HUDEP-2 (cell line): ENCODE measurements at regions not wholly inside any gene's neighbourhood (a gene's known extent, or its start where the extent isn't known, plus 50 kb on each side); places are given as distances from the start of the nearest gene placed in this dataset.
"Not testable (repeated sequence)": the region's sequence is repeated elsewhere in the genome, so short reads cannot be mapped to it uniquely, and the experiment has no call there.

Source experiments
- DNase-seq, 76 experiments: peaks; one replicate each; lab custom pipeline; 2025; ENCODE audit not compliant: unreplicated experiment in 76 of 76; lab: John Stamatoyannopoulos, UW

DNA sequence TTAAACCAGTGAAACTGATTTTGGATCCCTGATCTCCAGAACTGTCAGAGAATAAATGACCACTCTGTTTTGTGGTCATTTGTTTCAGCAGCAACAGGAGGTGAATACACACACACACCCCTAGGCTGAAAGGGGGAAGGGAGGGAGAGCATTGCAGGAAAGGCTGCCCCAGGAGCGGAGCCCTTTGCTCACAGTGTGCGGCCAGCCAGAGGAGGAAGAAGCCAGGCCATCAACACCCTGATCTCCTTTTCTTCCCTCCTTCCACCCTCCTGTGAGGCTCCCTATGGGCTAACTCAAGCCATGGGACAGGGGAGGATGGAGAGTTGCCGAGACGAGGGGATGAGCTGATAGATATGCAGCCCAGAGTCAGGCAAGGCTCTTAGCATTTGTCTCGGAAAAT lies 211.9 kb downstream of the TBX5 start:
- no peak for DNase-seq

DNA sequence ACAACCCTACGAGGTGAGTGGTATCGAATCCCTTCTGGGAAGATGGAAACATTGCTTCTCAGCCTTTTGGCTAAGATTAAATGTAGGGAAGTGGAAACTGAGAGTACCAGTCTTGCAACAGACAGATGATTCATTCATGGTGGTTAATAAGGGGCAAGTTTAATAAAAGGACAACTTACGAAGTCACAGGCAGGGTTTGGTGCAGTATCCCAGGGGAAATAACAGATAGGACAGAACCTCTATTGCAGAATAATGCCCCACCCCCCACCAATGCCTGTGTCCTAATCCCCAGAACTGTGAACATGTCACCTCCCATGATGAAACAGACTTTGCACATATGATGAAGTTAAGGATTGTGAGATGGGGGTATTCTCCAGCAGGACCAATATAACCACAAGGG lies 212.5 kb downstream of the TBX5 start:
- no peak for DNase-seq

DNA sequence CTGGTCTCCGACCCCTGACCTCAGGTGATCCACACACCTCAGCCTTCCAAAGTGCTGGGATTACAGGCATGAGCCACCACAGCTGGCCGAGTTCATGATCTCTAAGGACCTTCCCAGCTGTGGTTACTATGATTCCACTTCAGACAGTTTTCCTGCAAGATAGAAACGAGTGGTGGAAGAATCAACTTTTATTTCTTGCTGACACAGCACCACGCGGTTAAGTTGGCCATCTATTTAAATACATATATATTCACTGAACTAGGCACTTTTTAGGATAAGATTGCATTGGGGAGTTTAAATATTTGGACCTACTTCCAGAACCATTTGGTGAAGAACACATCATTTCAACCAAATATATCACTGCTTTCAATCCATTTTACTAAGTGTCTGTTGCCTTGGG lies 213.4 kb downstream of the TBX5 start:
- no peak for DNase-seq

GRCh38 chr12:114192013-114192412 lies 213.9 kb downstream of the TBX5 start:
- no peak for DNase-seq

DNA sequence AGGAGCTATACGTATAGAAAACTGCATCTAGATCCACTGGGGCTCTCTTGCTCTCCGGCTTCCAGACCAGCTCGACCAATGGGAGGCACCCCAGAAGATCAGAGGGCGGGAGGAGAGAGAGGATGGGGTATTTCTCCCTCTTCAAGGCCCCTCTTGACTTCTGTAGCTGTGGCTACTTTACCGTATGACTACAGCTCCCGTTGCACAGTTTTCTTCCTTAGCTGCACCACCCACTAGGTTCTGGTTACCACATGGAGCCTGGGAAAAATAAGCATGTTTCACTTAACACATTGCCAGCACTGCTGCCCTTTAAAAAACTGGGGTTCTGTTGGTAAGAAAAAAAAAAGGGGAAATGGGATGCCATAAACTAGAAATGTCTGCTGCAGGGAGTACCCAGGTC lies 214.4 kb downstream of the TBX5 start:
- no peak for DNase-seq

DNA sequence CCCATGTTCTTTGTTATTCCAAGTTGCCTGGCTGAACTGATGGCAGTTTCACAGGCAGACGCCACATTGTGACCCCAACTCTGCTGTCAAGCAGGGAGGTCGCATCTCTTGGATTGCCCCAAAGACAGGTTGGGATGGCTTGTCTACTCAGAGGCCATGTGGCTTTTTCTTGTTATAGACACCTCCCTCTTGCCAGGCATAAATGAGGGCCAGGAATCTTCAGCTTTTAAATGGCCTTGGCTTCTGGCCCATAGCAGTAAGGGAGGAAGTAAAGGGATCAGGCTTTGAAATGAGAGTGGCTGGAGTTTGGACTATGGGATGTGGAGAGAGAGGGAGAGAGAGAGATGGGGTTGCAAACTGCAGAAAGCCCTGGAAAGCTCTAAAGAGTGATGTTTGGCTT lies 215.0 kb downstream of the TBX5 start:
- DNase-seq, result no peak

DNA sequence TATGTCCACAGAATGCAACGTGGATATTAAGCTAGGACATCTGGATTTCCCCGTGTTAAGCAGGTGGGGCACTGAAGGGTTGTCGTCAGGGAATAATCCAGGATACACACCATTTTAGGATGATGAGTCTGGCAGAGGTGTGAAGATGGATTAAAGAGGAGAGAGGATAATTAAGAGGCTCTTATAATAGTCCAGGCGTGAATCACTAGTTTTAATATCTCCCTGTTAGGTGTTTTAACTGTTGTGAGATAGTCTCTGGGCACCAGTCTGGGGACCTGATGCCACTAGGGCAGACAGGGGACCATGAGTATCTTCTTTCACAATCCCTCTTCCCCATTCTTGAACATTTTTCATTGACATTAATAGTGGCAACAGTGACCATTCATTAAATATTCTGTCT lies 216.7 kb downstream of the TBX5 start:
- no peak for DNase-seq

GRCh38 chr12:114186241-114187002 lies 219.5 kb downstream of the TBX5 start:
- no peak for DNase-seq

DNA sequence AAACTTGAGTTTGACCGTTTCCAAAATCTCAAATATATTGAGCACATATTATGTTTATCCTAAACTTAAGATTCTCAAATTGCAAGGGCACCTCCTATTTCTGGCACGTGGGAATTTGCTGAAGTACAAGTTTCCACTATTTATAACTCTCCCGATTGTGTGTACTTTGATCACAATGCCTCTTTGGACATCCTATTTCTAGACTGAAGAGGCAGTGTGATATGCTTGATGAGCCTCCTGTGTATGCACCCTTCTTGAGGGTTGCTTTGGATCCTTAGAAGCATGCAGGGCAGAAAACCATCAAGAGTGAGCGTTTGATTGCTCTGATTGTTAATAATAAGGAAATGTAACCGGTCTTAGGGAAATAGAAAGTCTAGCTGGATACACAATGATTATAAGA lies 218.9 kb upstream of the RBM19 start:
- DNase-seq, result no peak

DNA sequence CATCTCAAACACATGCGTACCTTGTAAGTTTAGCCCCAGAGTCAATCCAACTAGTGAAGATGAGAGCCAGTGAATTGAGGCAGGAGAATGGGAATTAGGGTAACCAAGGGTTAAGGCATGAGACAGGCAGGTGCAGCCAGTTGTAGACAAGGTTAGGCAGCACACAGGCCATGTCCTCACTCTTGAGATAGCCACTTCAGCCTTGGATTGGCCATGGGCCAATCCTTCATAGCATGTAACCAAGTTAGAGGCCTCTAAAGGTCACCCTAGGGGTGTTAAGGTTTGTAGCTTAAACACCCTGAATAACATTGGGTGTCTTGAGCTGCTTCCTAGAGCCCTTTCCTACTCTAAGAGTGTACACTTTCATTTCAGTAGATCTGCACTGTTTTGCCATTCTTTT lies 208.2 kb upstream of the RBM19 start:
- no peak for DNase-seq

DNA sequence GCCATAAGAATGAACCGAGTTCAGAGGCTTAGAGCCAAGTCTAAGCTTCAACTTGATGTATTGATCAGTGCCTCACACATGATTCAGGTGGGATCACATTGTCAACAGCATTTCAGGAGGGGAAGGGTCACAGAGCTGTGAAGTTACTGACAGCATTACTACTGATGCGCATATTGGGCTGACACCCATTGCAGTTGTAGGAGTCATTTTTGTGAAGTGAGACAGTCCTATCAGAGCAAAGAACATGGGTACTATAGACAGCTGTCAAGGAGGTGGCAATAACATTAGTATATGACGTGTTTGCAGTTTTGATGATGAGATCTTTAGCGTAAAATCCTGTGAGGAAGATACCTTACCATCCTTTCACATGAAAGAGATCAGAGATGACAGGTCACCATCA lies 206.0 kb upstream of the RBM19 start:
- no peak for DNase-seq

- no peak for DNase-seq
These were observed 201.9 kb upstream of the RBM19 start for GRCh38 chr12:114168061-114168460.

- no peak for DNase-seq
These were observed 201.3 kb upstream of the RBM19 start for GRCh38 chr12:114167431-114167830.

GRCh38 chr12:114166362-114166761 lies 200.2 kb upstream of the RBM19 start:
- peak in 9 of 76 experiments; percentile 1 to 27 (median 9) for DNase-seq

GRCh38 chr12:114165921-114166320 lies 199.8 kb upstream of the RBM19 start:
- DNase-seq, result no peak

DNA sequence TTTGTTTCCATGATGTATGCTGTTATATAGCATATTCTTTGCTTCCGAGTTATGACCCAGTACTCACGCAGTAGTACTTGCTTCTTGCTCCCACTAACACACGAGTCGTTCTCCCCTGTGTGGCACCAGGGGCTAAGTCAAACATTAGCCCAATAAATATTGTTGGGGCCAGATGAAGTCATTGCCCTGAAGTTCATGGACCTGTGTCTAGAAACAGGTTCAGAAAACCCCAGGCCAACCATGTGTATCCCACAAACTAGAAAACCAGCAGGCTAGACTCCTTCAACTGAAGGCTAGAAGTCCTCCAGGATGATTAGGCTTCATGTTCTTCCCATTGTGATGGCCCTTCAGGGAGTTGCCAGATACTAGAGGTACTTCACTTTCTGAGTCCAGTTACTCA lies 198.2 kb upstream of the RBM19 start:
- DNase-seq, result no peak

DNA sequence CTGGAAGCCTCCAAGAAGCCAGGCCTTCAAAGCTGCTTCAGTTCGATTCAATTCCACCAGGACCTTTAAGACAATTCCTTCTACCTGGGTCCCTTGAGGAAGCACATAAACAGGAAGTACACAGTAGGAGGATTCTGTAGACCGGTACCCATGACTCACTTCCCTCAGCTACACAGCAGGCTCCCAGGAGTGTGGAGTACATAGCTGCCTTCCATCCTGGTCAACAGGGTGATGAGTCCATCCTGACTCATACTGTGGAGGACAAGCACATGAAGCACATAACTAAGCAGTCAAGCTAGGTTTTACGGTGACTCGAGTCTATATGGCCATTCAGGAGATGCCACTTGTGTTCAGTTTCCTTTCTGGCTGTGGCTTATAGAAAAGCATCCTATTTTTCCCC lies 197.6 kb upstream of the RBM19 start:
- DNase-seq, result no peak

DNA sequence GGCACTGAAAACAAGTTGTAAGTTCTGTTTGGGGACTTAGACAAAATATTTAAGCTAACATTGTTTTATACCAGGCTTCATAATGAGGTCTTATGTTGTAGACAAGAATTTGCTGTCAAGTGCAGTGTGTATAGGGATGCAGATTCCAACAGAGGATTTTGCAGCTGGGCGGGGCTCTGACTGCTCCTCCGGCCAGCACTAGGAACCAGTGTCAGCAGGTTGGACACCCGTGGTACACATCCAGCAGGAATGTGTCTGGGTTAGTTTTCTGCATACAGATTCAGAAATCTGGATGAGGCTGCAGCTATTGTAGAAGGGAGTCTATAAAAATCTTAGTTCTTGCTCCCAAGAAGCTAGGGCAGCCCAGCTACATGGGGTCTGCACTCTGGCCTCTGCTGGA lies 194.3 kb upstream of the RBM19 start:
- no peak for DNase-seq

GRCh38 chr12:114152890-114153289 lies 186.8 kb upstream of the RBM19 start:
- no peak for DNase-seq

GRCh38 chr12:114152066-114152465 lies 185.9 kb upstream of the RBM19 start:
- DNase-seq, result no peak

DNA sequence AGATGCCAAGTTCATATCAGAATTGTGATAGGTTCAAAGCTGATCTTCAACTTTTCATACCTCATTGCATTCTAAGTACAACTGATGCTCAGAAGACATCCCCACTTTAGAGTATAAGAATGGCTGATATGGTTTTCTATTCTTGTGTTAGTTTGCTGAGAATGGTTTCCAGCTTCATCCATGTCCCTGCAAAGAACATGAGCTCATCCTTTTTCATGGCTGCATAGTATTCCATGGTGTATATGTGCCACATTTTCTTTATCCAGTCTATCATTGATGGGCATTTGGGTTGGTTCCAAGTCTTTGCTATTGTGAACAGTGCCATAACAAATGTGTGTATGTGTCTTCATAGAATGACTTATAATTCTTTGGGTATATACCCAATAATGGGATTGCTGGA lies 184.5 kb upstream of the RBM19 start:
- not testable (repeated sequence) for DNase-seq

DNA sequence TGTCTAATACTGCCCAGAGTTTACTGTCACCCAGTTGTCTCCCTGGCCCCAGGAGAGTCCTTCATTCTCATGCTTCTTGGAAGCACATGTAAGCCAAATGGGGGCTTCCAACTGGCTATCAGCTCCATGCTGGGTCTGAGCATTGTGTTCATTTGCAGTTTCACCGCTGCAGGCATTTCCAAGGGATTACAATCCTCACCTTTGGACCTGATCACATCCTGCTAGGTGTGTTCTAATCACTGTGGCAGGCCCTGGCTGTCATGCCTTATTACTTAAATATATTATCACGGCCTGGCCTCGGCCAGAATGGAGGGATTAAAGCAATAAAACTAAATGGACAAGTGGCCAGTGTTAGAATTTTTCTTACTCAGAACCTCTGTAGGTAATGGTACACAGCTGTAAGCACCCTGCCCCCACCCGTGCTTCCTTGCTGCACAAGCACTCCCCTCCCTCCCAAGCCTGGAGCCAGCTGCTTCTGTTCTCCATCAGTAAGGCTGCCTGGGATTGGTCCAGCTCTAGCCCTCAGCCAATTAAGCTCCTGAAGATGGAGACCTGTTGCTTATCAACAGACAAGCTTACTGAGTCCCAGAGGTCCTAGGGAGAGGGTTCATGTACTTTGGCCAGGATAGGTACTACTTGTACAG lies 175.9 kb upstream of the RBM19 start:
- no peak for DNase-seq

DNA sequence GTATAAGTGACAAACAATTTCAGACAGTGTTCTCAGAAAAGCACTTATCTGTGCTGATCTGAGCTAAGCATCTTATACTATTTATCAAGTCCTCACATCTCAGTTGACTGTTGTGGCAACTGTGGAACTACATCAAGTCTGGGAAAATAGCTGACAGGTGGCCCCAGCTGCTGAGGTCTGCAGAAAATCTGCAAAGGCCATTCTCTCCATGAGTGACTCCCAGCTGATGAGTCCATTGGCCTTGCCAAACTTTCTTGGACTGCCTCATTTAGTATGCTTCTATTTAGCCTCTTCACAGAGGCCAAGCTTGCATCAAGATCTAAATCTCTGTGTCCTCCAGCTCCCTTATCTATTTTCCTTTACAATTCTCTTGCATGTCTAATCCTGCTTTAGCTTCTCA lies 174.5 kb upstream of the RBM19 start:
- DNase-seq, result no peak
